ENCODE measurements at regions not wholly inside any gene's neighbourhood (a gene's known extent, or its start where the extent isn't known, plus 50 kb on each side); places are given as distances from the start of the nearest gene placed in this dataset.

DNA sequence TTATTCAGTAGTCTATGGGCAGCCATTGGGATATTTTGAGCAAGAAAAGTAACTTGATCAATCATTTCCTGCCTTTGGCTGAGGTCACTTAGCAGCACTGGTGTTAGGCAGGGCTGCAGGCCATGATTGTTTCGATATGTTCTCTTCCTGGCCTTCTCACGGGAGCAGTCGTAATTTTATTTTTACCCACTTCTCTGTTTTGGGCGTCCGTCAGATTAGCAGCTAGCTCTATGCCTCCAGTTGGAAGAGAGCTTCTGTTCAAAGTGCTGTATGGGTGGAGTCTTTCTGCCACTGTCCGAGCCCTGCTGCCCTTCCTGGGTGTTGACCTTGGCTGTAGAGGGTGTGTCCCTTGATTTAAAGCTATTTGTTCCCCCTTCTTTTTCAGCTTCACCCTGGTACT, 123.4 kb upstream of the ROPN1 start:
- no peak overlapping the region for H3K4me2 ChIP-seq (ENCODE audit: low read length)
- no peaks in the 10 kb centered on the region for H3K9me2 ChIP-seq (ENCODE audit: low read depth, low read length)

DNA sequence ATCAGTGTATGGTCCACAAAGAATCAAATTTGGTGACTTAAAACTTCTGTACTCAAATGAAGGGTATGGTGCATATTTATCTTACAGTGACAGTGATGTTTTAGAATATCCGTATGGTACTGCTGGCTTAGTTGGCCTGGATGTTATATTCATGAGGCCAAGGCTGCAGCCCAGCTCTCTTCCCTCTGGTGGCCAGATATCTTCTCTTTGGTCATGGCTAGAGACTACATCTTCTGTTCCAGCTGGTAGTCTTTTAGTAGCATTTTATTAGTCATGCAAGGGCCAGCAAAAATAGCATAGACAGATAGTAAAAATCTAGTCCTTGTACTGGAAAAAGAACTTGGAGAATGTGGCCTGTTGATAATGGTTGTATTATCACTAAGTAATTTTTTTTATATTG, 124.0 kb upstream of the ROPN1 start:
- H2AFZ ChIP-seq (ENCODE audit: low read length) = no peak overlapping the region
- H3K4me2 ChIP-seq (ENCODE audit: low read length) = no peak overlapping the region
- H3K36me3 ChIP-seq (ENCODE audit: insufficient read depth, low read length) = no peaks in the 10 kb centered on the region
- no peak overlapping the region for H3K4me3 ChIP-seq (ENCODE audit: low read depth, low read length, poor library complexity, severe bottlenecking)
- H3K79me2 ChIP-seq (ENCODE audit: insufficient read depth, low read length) = no peaks in the 10 kb centered on the region
- no peak overlapping the region for H3K27ac ChIP-seq (ENCODE audit: low read depth, low read length, poor library complexity, severe bottlenecking)
- TF ChIP-seq, protein P1, sequence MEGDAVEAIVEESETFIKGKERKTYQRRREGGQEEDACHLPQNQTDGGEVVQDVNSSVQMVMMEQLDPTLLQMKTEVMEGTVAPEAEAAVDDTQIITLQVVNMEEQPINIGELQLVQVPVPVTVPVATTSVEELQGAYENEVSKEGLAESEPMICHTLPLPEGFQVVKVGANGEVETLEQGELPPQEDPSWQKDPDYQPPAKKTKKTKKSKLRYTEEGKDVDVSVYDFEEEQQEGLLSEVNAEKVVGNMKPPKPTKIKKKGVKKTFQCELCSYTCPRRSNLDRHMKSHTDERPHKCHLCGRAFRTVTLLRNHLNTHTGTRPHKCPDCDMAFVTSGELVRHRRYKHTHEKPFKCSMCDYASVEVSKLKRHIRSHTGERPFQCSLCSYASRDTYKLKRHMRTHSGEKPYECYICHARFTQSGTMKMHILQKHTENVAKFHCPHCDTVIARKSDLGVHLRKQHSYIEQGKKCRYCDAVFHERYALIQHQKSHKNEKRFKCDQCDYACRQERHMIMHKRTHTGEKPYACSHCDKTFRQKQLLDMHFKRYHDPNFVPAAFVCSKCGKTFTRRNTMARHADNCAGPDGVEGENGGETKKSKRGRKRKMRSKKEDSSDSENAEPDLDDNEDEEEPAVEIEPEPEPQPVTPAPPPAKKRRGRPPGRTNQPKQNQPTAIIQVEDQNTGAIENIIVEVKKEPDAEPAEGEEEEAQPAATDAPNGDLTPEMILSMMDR (IDR thresholded peaks at IDR 0.05; ENCODE audit: low read length) = no peak
- no peaks in the 10 kb centered on the region for H3K27me3 ChIP-seq (ENCODE audit: insufficient read depth, low read length)
- H3K9me3 ChIP-seq (ENCODE audit: low read length) = no peaks in the 10 kb centered on the region
- no peak overlapping the region for H3K9ac ChIP-seq (ENCODE audit: low read length)
- no peaks in the 10 kb centered on the region for H3K4me1 ChIP-seq (ENCODE audit: insufficient read depth, low read length, severe bottlenecking)
- H4K20me1 ChIP-seq (ENCODE audit: insufficient read depth, low read length) = no peaks in the 10 kb centered on the region
- no peaks in the 10 kb centered on the region for H3F3A ChIP-seq (ENCODE audit: insufficient read depth, low read length)
- no peaks in the 10 kb centered on the region for H3K9me2 ChIP-seq (ENCODE audit: low read depth, low read length)

More for the DNA sequence above, 123.4 kb upstream of the ROPN1 start:
- H3K4me3 ChIP-seq (ENCODE audit: low read depth, low read length, poor library complexity, severe bottlenecking) = no peak overlapping the region
- H3K4me1 ChIP-seq (ENCODE audit: insufficient read depth, low read length, severe bottlenecking) = no peaks in the 10 kb centered on the region
- no peak overlapping the region for H2AFZ ChIP-seq (ENCODE audit: low read length)
- no peaks in the 10 kb centered on the region for H4K20me1 ChIP-seq (ENCODE audit: insufficient read depth, low read length)
- no peak for TF ChIP-seq EZH2 (IDR thresholded peaks at IDR 0.05; ENCODE audit: borderline replicate concordance, low read length)
- TF ChIP-seq, protein P1 (IDR thresholded peaks at IDR 0.05; ENCODE audit: low read length) = no peak
- H3K27me3 ChIP-seq (ENCODE audit: insufficient read depth, low read length) = no peaks in the 10 kb centered on the region
- H3F3A ChIP-seq (ENCODE audit: insufficient read depth, low read length) = no peaks in the 10 kb centered on the region
- no peak overlapping the region for H3K9ac ChIP-seq (ENCODE audit: low read length)
- no peaks in the 10 kb centered on the region for H3K79me2 ChIP-seq (ENCODE audit: insufficient read depth, low read length)
- no peaks in the 10 kb centered on the region for H3K9me3 ChIP-seq (ENCODE audit: low read length)
- no peak overlapping the region for H3K27ac ChIP-seq (ENCODE audit: low read depth, low read length, poor library complexity, severe bottlenecking)
- no peaks in the 10 kb centered on the region for H3K36me3 ChIP-seq (ENCODE audit: insufficient read depth, low read length)

DNA sequence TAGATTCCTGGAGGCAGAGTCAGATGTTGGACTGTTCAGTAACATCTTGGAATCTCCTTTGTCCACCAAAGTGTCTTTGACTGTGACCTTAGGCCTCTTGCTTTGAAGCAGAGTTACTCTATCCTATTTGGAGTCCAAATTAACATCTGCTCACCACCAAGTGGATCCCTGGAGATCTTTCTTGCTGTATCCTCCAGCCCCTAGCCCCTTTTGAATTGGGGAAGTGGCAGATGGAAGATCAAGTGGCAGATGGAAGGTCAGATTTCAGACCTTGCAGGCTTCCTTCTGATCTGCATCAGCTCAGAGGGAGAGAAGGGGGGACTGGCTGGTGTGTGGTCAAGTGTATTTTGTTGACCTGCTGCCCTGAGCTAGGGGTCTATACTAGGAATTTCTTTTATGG, 125.0 kb upstream of the ROPN1 start:
- Histone ChIP-seq H2AFZ (ENCODE audit: low read length) (no peak overlapping the region), H3K4me2 (ENCODE audit: low read length) (no peak overlapping the region), H3K27me3 (ENCODE audit: insufficient read depth, low read length) (no peaks in the 10 kb centered on the region), H3K27ac (ENCODE audit: low read depth, low read length, poor library complexity, severe bottlenecking) (no peak overlapping the region), H4K20me1 (ENCODE audit: insufficient read depth, low read length) (no peaks in the 10 kb centered on the region), H3K9ac (ENCODE audit: low read length) (no peak overlapping the region), H3K9me3 (ENCODE audit: low read length) (no peaks in the 10 kb centered on the region), H3K36me3 (ENCODE audit: insufficient read depth, low read length) (no peaks in the 10 kb centered on the region), H3K4me1 (ENCODE audit: insufficient read depth, low read length, severe bottlenecking) (no peaks in the 10 kb centered on the region), H3F3A (ENCODE audit: insufficient read depth, low read length) (no peaks in the 10 kb centered on the region), H3K9me2 (ENCODE audit: low read depth, low read length) (no peaks in the 10 kb centered on the region), H3K4me3 (ENCODE audit: low read depth, low read length, poor library complexity, severe bottlenecking) (no peak overlapping the region), H3K79me2 (ENCODE audit: insufficient read depth, low read length) (no peaks in the 10 kb centered on the region)
- TF ChIP-seq EZH2 (IDR thresholded peaks at IDR 0.05; ENCODE audit: borderline replicate concordance, low read length) = no peak
- TF ChIP-seq, protein P1 (IDR thresholded peaks at IDR 0.05; ENCODE audit: low read length) = no peak
